ENCODE measurements at regions not wholly inside any gene's neighbourhood (a gene's known extent, or its start where the extent isn't known, plus 50 kb on each side); places are given as distances from the start of the nearest gene placed in this dataset.

GRCh38 chr19:31072451-31072850 lies 276.8 kb downstream of the TSHZ3 start (continued):
- TF ChIP-seq PHF8 (conservative IDR thresholded peaks at IDR 0.05; ENCODE audit: low read depth, low read length) (no peak), SAP30 (IDR thresholded peaks at IDR 0.05; ENCODE audit: insufficient read depth, insufficient replicate concordance, low read length) (no peak), CTBP2 (IDR thresholded peaks at IDR 0.05; ENCODE audit: borderline replicate concordance, insufficient read depth, insufficient read length, low read length) (no peak), GTF2F1 (IDR thresholded peaks at IDR 0.05; ENCODE audit: borderline replicate concordance, low read depth, low read length) (no peak)
